Fibroblast of mammary gland (primary cell): ENCODE measurements at regions not wholly inside any gene's neighbourhood (a gene's known extent, or its start where the extent isn't known, plus 50 kb on each side); places are given as distances from the start of the nearest gene placed in this dataset.

Source experiments
- DNase-seq: peaks from one replicate; pipeline ENCODE4 v3.0.0-alpha.2; 2010; ENCODE audit warnings: low read depth
- H3K4me3 ChIP-seq: 2 replicates; pipeline ENCODE4 v1.5.1; 2011; ENCODE audit warnings: low read depth, mild to moderate bottlenecking, low read length, moderate library complexity; ENCODE audit not compliant: control insufficient read depth
- TF ChIP-seq, protein P1 (sequence below): conservative IDR thresholded peaks from 2 replicates; pipeline ENCODE4 v1.5.1; 2011; ENCODE audit warnings: low read depth, low read length, inconsistent platforms; ENCODE audit not compliant: control insufficient read depth, insufficient read depth

DNA sequence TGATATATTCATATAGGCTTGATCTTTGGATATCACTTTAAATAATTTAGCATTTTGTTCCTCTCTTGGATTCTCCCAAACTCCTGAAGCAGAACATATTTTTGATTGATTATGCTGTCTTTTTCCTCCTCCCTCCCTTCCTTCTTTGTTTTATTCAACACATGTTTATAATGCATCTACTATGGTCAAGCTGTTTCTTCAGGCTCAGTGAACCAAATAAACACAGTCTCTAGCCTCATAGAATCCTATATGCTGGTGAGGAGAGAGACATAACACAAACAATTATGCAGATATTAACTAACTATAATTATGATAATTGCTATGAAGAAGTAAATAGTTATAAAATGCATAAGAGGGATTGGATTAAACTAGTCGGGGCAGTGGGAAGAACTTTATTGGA, 1023.6 kb upstream of the RAG2 start:
- DNase-seq, result no peak
- no peak overlapping the region for H3K4me3 ChIP-seq
- TF ChIP-seq, protein P1, sequence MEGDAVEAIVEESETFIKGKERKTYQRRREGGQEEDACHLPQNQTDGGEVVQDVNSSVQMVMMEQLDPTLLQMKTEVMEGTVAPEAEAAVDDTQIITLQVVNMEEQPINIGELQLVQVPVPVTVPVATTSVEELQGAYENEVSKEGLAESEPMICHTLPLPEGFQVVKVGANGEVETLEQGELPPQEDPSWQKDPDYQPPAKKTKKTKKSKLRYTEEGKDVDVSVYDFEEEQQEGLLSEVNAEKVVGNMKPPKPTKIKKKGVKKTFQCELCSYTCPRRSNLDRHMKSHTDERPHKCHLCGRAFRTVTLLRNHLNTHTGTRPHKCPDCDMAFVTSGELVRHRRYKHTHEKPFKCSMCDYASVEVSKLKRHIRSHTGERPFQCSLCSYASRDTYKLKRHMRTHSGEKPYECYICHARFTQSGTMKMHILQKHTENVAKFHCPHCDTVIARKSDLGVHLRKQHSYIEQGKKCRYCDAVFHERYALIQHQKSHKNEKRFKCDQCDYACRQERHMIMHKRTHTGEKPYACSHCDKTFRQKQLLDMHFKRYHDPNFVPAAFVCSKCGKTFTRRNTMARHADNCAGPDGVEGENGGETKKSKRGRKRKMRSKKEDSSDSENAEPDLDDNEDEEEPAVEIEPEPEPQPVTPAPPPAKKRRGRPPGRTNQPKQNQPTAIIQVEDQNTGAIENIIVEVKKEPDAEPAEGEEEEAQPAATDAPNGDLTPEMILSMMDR, result no peak

DNA sequence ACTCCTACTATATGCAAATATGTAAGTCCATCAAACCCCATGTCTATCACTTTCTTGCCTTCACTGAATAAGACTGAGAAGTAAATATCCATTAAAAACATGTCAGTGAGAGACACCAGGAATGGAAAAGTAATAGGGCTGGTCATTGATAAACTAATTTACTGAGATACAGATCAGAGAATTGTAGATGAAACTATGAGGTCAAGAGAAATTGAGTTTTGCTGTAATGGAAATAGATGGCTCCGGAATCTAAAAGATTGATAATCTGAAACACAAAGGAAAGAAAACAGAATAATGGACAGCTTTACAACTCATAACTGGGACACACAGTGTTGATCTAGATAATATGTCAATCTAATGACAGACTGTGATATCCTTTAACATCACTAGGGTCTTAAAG, 1018.3 kb upstream of the RAG2 start:
- no peak for DNase-seq
- TF ChIP-seq, protein P1, result no peak
- H3K4me3 ChIP-seq, result no peak overlapping the region

- H3K4me3 ChIP-seq, result no peak overlapping the region
- TF ChIP-seq, protein P1, result no peak
- DNase-seq, result no peak
These were observed 1015.0 kb upstream of the RAG2 start for GRCh38 chr11:37613031-37613430.

- DNase-seq, result no peak
- TF ChIP-seq, protein P1, result no peak
- no peak overlapping the region for H3K4me3 ChIP-seq
These were observed 1014.1 kb upstream of the RAG2 start for GRCh38 chr11:37612146-37612545.

DNA sequence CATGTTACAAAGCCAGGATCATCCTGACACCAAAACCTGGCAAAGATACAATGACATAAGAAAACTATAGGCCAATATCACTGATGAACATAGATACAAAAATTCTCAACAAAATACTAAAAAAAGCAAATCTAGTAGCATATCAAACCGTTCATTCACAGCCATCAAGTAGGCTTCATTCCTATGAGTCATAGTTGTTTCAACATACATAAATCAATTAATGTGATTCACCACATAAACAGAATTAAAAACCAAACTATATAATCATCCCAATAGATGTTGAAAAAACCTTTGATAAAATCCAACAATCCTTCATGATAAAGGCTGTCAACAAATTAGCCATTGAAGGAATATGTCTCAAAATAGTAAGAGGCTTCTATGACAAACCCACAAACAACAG, 1007.2 kb upstream of the RAG2 start:
- TF ChIP-seq, protein P1, result no peak
- no peak overlapping the region for H3K4me3 ChIP-seq
- peak; percentile 2 for DNase-seq

DNA sequence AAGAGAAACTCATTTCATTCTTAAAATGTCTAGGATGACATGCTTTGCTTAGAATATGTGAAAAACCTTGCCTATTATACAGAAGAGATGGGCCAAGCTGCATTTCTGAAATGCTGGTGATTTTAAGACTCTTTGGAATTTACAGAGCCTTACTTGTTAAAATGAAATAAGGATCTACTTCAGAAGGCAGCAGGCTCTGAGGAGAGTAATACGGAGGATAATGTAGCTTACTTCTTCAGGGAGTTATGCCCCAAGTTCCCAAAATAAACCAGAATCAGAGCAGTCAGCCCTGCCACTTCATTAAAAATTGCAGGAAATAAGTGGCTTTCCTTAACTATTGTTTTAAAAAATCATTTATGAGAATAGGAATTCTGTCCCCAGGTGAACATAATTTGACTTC, 1000.3 kb upstream of the RAG2 start:
- no peak for DNase-seq
- TF ChIP-seq, protein P1, result no peak
- no peak overlapping the region for H3K4me3 ChIP-seq

DNA sequence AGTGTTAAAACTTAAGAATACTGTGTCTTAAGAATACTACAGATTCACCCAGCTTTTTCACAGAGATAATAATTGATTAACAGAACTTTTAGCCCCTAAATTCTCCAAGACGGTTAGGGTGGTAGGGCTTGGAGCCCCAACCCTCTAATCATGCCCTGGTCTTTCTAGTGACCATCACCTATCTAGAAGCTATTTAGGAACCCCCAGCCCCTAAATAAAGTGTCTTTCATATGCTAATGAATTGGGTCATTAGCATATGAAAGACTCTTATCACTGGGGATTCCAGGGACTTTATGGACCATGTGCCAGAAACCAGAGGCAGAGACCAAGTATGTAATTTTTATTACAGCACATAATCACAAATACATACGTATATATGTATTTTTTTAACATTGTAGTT, 999.7 kb upstream of the RAG2 start:
- TF ChIP-seq, protein P1, result no peak
- no peak for DNase-seq
- no peak overlapping the region for H3K4me3 ChIP-seq
